H1 (cell line): ENCODE measurements at regions not wholly inside any gene's neighbourhood (a gene's known extent, or its start where the extent isn't known, plus 50 kb on each side); places are given as distances from the start of the nearest gene placed in this dataset.
"Not testable (repeated sequence)": the region's sequence is repeated elsewhere in the genome, so short reads cannot be mapped to it uniquely, and the experiment has no call there.

Experiments
- CHD7 ChIP-seq: fragments of 300-600 bp; sonication (generic); IDR thresholded peaks from 2 replicates; pipeline ENCODE4 v1.7.1; 2012; ENCODE audit warnings: low read length, moderate library complexity, mild to moderate bottlenecking, inconsistent platforms; ENCODE audit not compliant: insufficient replicate concordance
- CTCF ChIP-seq, 3 experiments: IDR thresholded peaks; 1 replicate in 2 of 3; 2 replicates in 1 of 3; pipeline versions ENCODE4 v1.5.1 to v1.6.1; 2011; ENCODE audit warnings: low read length in 3 of 3, mild to moderate bottlenecking in 3 of 3, inconsistent platforms in 2 of 3, low read depth in 1 of 3, moderate library complexity in 1 of 3; ENCODE audit not compliant: insufficient read depth in 1 of 3; ENCODE audit errors: control extremely low read depth in 1 of 3
- EZH2 ChIP-seq: fragments of 200-600 bp; sonication (generic); IDR thresholded peaks from 2 replicates; pipeline ENCODE4 v1.7.1; 2012; ENCODE audit warnings: low read depth, mild to moderate bottlenecking, moderate library complexity, low read length, inconsistent platforms; ENCODE audit not compliant: severe bottlenecking
- JUN ChIP-seq: IDR thresholded peaks from 2 replicates; pipeline ENCODE4 v1.6.1; 2011; ENCODE audit warnings: low read depth, mild to moderate bottlenecking, improper control_type of control experiment, low read length
- MAFK ChIP-seq: IDR thresholded peaks from 2 replicates; pipeline ENCODE4 v1.6.1; 2012; ENCODE audit warnings: low read depth, mild to moderate bottlenecking, improper control_type of control experiment, low read length
- POLR2A ChIP-seq, 2 experiments: IDR thresholded peaks; 1 replicate in 1 of 2; 2 replicates in 1 of 2; pipeline ENCODE4 v1.6.1; 2011; ENCODE audit warnings: low read depth in 2 of 2, low read length in 2 of 2, mild to moderate bottlenecking in 2 of 2; ENCODE audit errors: control extremely low read depth in 1 of 2
- POLR2AphosphoS5 ChIP-seq: IDR thresholded peaks from 2 replicates; pipeline ENCODE4 v1.6.1; 2011; ENCODE audit warnings: low read depth, low read length
- POU5F1 ChIP-seq: IDR thresholded peaks from 2 replicates; pipeline ENCODE4 v1.6.1; 2011; ENCODE audit warnings: low read depth, mild to moderate bottlenecking, low read length, moderate library complexity
- RAD21 ChIP-seq, 2 experiments: IDR thresholded peaks in 1 of 2; conservative IDR thresholded peaks in 1 of 2; 2 replicates each; pipeline ENCODE4 v1.6.1; 2011; ENCODE audit warnings: low read depth in 2 of 2, low read length in 2 of 2, improper control_type of control experiment in 1 of 2, inconsistent platforms in 1 of 2, mild to moderate bottlenecking in 1 of 2, moderate library complexity in 1 of 2
- RFX5 ChIP-seq: IDR thresholded peaks from 2 replicates; pipeline ENCODE4 v1.6.1; 2011; ENCODE audit warnings: low read depth, low read length, improper control_type of control experiment, borderline replicate concordance

GRCh38 chr6:85071845-85072244, 307.4 kb upstream of the TBX18 start:
- not testable (repeated sequence) for TF ChIP-seq POU5F1; CTCF (IDR thresholded peaks at IDR 0.05; ENCODE audit: control extremely low read depth in 1 of 3, insufficient read depth in 1 of 3, low read depth in 1 of 3, low read length in 3 of 3); MAFK; JUN; RAD21 (IDR thresholded peaks at IDR 0.05 in 1 of 2, conservative IDR thresholded peaks at IDR 0.05 in 1 of 2; ENCODE audit: low read depth in 2 of 2, low read length in 2 of 2); EZH2; CHD7; RFX5; POLR2AphosphoS5; POLR2A (IDR thresholded peaks at IDR 0.05; ENCODE audit: control extremely low read depth in 1 of 2, low read depth in 2 of 2, low read length in 2 of 2)
